ENCODE measurements at regions not wholly inside any gene's neighbourhood (a gene's known extent, or its start where the extent isn't known, plus 50 kb on each side); places are given as distances from the start of the nearest gene placed in this dataset.

DNA sequence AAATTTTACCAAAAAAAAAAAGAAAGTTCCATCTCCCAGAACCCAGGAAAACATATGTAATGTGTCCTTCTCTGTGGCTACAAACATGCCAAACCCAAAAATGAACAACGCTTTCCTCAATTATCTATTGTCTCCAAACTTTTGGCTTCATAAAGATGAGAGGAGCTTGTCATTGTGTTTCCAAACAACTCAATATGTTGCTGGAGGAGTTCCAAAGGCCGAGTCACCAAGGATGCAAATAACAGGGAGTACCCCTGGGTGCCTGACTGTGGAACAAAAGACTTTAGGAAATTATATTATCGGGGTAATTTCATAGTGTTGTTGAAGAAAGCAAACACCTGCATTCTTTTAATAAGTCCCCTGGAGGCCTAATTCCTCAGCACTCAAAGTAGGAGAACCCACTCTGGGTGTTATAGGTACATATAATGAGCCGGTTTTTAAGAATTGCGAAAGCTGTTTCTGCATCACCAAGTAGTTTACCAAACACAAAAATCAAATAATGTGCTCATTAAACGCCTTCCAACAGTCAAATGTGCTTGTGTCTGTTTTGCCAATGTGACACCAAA lies 206.3 kb upstream of the PRICKLE2 start:
- TF ChIP-seq, protein P1, sequence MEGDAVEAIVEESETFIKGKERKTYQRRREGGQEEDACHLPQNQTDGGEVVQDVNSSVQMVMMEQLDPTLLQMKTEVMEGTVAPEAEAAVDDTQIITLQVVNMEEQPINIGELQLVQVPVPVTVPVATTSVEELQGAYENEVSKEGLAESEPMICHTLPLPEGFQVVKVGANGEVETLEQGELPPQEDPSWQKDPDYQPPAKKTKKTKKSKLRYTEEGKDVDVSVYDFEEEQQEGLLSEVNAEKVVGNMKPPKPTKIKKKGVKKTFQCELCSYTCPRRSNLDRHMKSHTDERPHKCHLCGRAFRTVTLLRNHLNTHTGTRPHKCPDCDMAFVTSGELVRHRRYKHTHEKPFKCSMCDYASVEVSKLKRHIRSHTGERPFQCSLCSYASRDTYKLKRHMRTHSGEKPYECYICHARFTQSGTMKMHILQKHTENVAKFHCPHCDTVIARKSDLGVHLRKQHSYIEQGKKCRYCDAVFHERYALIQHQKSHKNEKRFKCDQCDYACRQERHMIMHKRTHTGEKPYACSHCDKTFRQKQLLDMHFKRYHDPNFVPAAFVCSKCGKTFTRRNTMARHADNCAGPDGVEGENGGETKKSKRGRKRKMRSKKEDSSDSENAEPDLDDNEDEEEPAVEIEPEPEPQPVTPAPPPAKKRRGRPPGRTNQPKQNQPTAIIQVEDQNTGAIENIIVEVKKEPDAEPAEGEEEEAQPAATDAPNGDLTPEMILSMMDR (conservative IDR thresholded peaks at IDR 0.05; ENCODE audit: low read length), result no peak
- TF ChIP-seq EZH2phosphoT487 (IDR thresholded peaks at IDR 0.05; ENCODE audit: borderline replicate concordance, low read depth, low read length), result no peak
